ENCODE measurements at regions not wholly inside any gene's neighbourhood (a gene's known extent, or its start where the extent isn't known, plus 50 kb on each side); places are given as distances from the start of the nearest gene placed in this dataset.

- no peak for DNase-seq (ENCODE audit: low read depth)
- H3K4me3 ChIP-seq (ENCODE audit: insufficient read depth, low read depth, low read length) = no peak overlapping the region
- H3K4me2 ChIP-seq (ENCODE audit: low read length) = no peak overlapping the region
- no peaks in the 10 kb centered on the region for H4K20me1 ChIP-seq (ENCODE audit: insufficient read depth, low read length)
- Mint-ChIP-seq H3K27me3 (ENCODE audit: low read depth, unreplicated experiment) (no peaks in the 10 kb centered on the region), H3K36me3 (ENCODE audit: low read depth, unreplicated experiment) (no peaks in the 10 kb centered on the region), H3K4me3 (ENCODE audit: unreplicated experiment) (no peak overlapping the region), H3K9me3 (ENCODE audit: unreplicated experiment) (no peaks in the 10 kb centered on the region), H3K27ac (ENCODE audit: unreplicated experiment) (no peak overlapping the region), H3K4me1 (ENCODE audit: low read depth, unreplicated experiment) (no peaks in the 10 kb centered on the region)
- FAIRE-seq = no peak
- H3K27ac ChIP-seq (ENCODE audit: low read depth, low read length) = no peak overlapping the region
- no peaks in the 10 kb centered on the region for H3K36me3 ChIP-seq (ENCODE audit: insufficient read depth, low read length)
- no peak overlapping the region for H3K9ac ChIP-seq (ENCODE audit: low read length)
- no peaks in the 10 kb centered on the region for H3K79me2 ChIP-seq (ENCODE audit: insufficient read depth, low read length)
- no peaks in the 10 kb centered on the region for H3K9me3 ChIP-seq (ENCODE audit: insufficient read depth, low read depth, low read length)
- no peak for TF ChIP-seq EZH2 (IDR thresholded peaks at IDR 0.05; ENCODE audit: insufficient read depth, low read length)
- no peak for TF ChIP-seq CTCF (IDR thresholded peaks at IDR 0.05; ENCODE audit: insufficient read depth, low read depth, low read length)
- H3K4me1 ChIP-seq (ENCODE audit: insufficient read depth, low read length) = no peaks in the 10 kb centered on the region
- no peaks in the 10 kb centered on the region for H3K27me3 ChIP-seq (ENCODE audit: insufficient read depth, low read length)
- no peak overlapping the region for H2AFZ ChIP-seq (ENCODE audit: low read depth, low read length)
These were observed 1217.1 kb upstream of the CELF2 start for GRCh38 chr10:9800571-9800970.

GRCh38 chr10:9807846-9808245 lies 1209.8 kb upstream of the CELF2 start:
- Histone ChIP-seq H3K9ac (ENCODE audit: low read length) (no peak overlapping the region), H3K27me3 (ENCODE audit: insufficient read depth, low read length) (no peaks in the 10 kb centered on the region), H3K4me1 (ENCODE audit: insufficient read depth, low read length) (no peaks in the 10 kb centered on the region), H3K4me2 (ENCODE audit: low read length) (no peak overlapping the region), H3K4me3 (ENCODE audit: insufficient read depth, low read depth, low read length) (no peak overlapping the region), H3K27ac (ENCODE audit: low read depth, low read length) (no peak overlapping the region), H4K20me1 (ENCODE audit: insufficient read depth, low read length) (no peaks in the 10 kb centered on the region), H3K36me3 (ENCODE audit: insufficient read depth, low read length) (no peaks in the 10 kb centered on the region), H3K9me3 (ENCODE audit: insufficient read depth, low read depth, low read length) (no peaks in the 10 kb centered on the region), H3K79me2 (ENCODE audit: insufficient read depth, low read length) (no peaks in the 10 kb centered on the region), H2AFZ (ENCODE audit: low read depth, low read length) (no peak overlapping the region)
- DNase-seq (ENCODE audit: low read depth) (no peak), FAIRE-seq (no peak)
- Mint-ChIP-seq H3K27me3 (ENCODE audit: low read depth, unreplicated experiment) (no peaks in the 10 kb centered on the region), H3K36me3 (ENCODE audit: low read depth, unreplicated experiment) (no peaks in the 10 kb centered on the region), H3K9me3 (ENCODE audit: unreplicated experiment) (peaks cover 2% of the 10 kb centered on the region), H3K4me3 (ENCODE audit: unreplicated experiment) (no peak overlapping the region), H3K27ac (ENCODE audit: unreplicated experiment) (no peak overlapping the region), H3K4me1 (ENCODE audit: low read depth, unreplicated experiment) (no peaks in the 10 kb centered on the region)
- TF ChIP-seq EZH2 (IDR thresholded peaks at IDR 0.05; ENCODE audit: insufficient read depth, low read length) = no peak
- TF ChIP-seq CTCF (IDR thresholded peaks at IDR 0.05; ENCODE audit: insufficient read depth, low read depth, low read length) = no peak

- Mint-ChIP-seq H3K27me3 (ENCODE audit: low read depth, unreplicated experiment) (no peaks in the 10 kb centered on the region), H3K27ac (ENCODE audit: unreplicated experiment) (no peak overlapping the region), H3K36me3 (ENCODE audit: low read depth, unreplicated experiment) (no peaks in the 10 kb centered on the region), H3K9me3 (ENCODE audit: unreplicated experiment) (peaks cover 2% of the 10 kb centered on the region), H3K4me1 (ENCODE audit: low read depth, unreplicated experiment) (peaks cover 5% of the 10 kb centered on the region), H3K4me3 (ENCODE audit: unreplicated experiment) (no peak overlapping the region)
- DNase-seq (ENCODE audit: low read depth) (no peak), FAIRE-seq (no peak)
- Histone ChIP-seq H3K9me3 (ENCODE audit: insufficient read depth, low read depth, low read length) (no peaks in the 10 kb centered on the region), H3K4me3 (ENCODE audit: insufficient read depth, low read depth, low read length) (no peak overlapping the region), H2AFZ (ENCODE audit: low read depth, low read length) (no peak overlapping the region), H3K4me2 (ENCODE audit: low read length) (no peak overlapping the region), H3K79me2 (ENCODE audit: insufficient read depth, low read length) (no peaks in the 10 kb centered on the region), H4K20me1 (ENCODE audit: insufficient read depth, low read length) (no peaks in the 10 kb centered on the region), H3K27ac (ENCODE audit: low read depth, low read length) (no peak overlapping the region), H3K27me3 (ENCODE audit: insufficient read depth, low read length) (no peaks in the 10 kb centered on the region), H3K4me1 (ENCODE audit: insufficient read depth, low read length) (no peaks in the 10 kb centered on the region), H3K9ac (ENCODE audit: low read length) (no peak overlapping the region), H3K36me3 (ENCODE audit: insufficient read depth, low read length) (no peaks in the 10 kb centered on the region)
- TF ChIP-seq EZH2 (IDR thresholded peaks at IDR 0.05; ENCODE audit: insufficient read depth, low read length) = no peak
- TF ChIP-seq CTCF (IDR thresholded peaks at IDR 0.05; ENCODE audit: insufficient read depth, low read depth, low read length) = no peak
These were observed 1206.1 kb upstream of the CELF2 start for GRCh38 chr10:9811601-9812000.
